GM06990 (cell line): ENCODE measurements at regions not wholly inside any gene's neighbourhood (a gene's known extent, or its start where the extent isn't known, plus 50 kb on each side); places are given as distances from the start of the nearest gene placed in this dataset.

Source experiments
- DNase-seq: peaks from one replicate; pipeline ENCODE4 v3.0.0-alpha.2; 2011; ENCODE audit not compliant: insufficient read length; ENCODE audit errors: extremely low read depth
- H3K27me3 ChIP-seq: replicated peaks from 2 replicates; pipeline ENCODE4 v1.6.0; 2011; ENCODE audit warnings: low read length; ENCODE audit not compliant: control insufficient read depth, insufficient read depth
- H3K36me3 ChIP-seq: 2 replicates; pipeline ENCODE4 v1.5.1; 2011; ENCODE audit warnings: low read length; ENCODE audit not compliant: control insufficient read depth, insufficient read depth
- H3K4me3 ChIP-seq: replicated peaks from 2 replicates; pipeline ENCODE4 v1.5.1; 2011; ENCODE audit warnings: low read depth, mild to moderate bottlenecking, control low read depth, low read length
- CTCF ChIP-seq: IDR thresholded peaks from 2 replicates; pipeline ENCODE4 v1.5.1; 2011; ENCODE audit warnings: low read length, control low read depth, mild to moderate bottlenecking, inconsistent platforms; ENCODE audit not compliant: insufficient read depth, poor library complexity, severe bottlenecking

GRCh38 chr6:53724501-53724900, 58.9 kb upstream of the KLHL31 start:
- TF ChIP-seq CTCF = no peak
- no peak for DNase-seq
- Histone ChIP-seq H3K36me3 (no peaks in the 10 kb centered on the region), H3K27me3 (no peaks in the 10 kb centered on the region; the same call in 1 of the 2 replicates), H3K4me3 (no peak overlapping the region)

DNA sequence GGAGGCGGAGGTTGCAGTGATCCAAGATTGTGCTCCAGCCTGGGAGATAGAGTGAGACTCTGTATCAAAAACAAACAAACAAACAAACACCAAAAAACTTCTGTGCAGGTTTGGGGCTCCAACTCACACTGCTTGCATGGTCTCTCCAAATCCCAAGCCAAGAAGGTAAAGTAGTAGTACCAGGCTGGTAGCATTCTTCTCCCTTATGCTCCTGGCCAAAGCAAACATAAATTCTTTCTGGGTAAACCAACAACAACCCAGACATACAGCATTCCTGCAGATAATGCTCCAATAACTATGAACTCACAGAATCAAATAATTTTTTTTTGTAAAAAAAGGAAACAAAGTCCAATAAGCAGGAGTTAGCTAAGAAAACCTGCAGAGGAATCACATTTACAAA, 57.8 kb upstream of the KLHL31 start:
- no peaks in the 10 kb centered on the region for H3K36me3 ChIP-seq
- DNase-seq = no peak
- no peaks in the 10 kb centered on the region; the same call in 1 of the 2 replicates for H3K27me3 ChIP-seq
- no peak overlapping the region for H3K4me3 ChIP-seq
- TF ChIP-seq CTCF = no peak

DNA sequence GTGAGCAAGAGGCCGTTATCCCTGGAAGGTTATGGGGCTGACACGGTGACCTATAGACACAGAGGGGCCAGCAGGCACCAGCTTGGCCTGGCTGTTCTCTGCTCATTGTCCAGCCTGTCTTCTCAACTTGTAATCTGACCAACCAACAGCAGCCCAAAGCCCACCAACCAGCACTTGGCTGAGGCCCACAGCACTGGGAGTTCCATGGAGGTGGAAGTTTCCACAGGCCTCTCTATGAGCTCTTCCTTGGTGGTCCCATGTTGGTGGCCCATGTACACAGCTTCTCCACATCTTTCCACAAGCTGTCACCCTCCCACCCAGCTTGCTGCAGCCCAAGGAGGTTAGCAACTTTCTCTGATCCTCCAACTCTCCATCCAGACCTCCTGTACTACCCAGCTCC, 56.2 kb upstream of the KLHL31 start:
- H3K4me3 ChIP-seq = no peak overlapping the region
- no peaks in the 10 kb centered on the region for H3K36me3 ChIP-seq
- DNase-seq = no peak
- no peaks in the 10 kb centered on the region; the same call in 1 of the 2 replicates for H3K27me3 ChIP-seq
- TF ChIP-seq CTCF = no peak

- no peaks in the 10 kb centered on the region for H3K36me3 ChIP-seq
- no peaks in the 10 kb centered on the region; the same call in 1 of the 2 replicates for H3K27me3 ChIP-seq
- peak; percentile 41 for DNase-seq
- peak; percentile 69 for TF ChIP-seq CTCF
- H3K4me3 ChIP-seq = no peak overlapping the region
These were observed 53.3 kb upstream of the KLHL31 start for GRCh38 chr6:53718597-53719460.

- no peak for DNase-seq
- Histone ChIP-seq H3K36me3 (no peaks in the 10 kb centered on the region), H3K4me3 (no peak overlapping the region), H3K27me3 (no peaks in the 10 kb centered on the region; the same call in 1 of the 2 replicates)
- no peak for TF ChIP-seq CTCF
These were observed 52.0 kb upstream of the KLHL31 start for GRCh38 chr6:53717566-53717965.
